Gastrocnemius medialis (tissue), 4 donors: ENCODE measurements at regions not wholly inside any gene's neighbourhood (a gene's known extent, or its start where the extent isn't known, plus 50 kb on each side); places are given as distances from the start of the nearest gene placed in this dataset.

Experiments
- CTCF ChIP-seq, 5 experiments: fragments of 450-650 bp in 3 of 5; fragments of 200-600 bp in 2 of 5; sonication (generic) in 2 of 5; IDR thresholded peaks in 4 of 5; conservative IDR thresholded peaks in 1 of 5; 1 replicate in 4 of 5; 2 replicates in 1 of 5; pipeline ENCODE4 v1.5.1; 2016 to 2019; ENCODE audit warnings: antibody characterized with exemption in 5 of 5, mild to moderate bottlenecking in 3 of 5, moderate library complexity in 3 of 5
- POLR2A ChIP-seq, 2 donors: fragments of 450-650 bp; IDR thresholded peaks; one replicate each; pipeline ENCODE4 v1.6.1; 2017; ENCODE audit warnings: antibody characterized with exemption in 2 of 2, mild to moderate bottlenecking in 2 of 2, moderate library complexity in 2 of 2

DNA sequence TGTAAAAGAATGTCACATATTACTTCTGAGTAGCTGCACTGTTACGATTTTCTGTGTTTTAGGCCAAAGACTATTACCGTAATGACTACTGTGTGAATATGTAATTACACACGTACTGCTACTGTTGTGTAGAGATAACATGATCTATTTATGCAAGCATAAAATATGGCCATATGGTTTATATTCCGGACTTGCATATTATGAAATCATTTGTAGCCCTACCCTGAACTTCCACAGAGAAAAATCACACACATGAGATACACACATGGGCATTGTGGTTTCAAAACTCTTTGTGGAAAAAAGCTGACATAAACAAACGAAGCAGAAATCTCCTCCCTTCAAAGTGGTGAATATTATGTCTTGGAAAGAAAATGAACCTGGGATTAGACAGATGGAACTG, 373.0 kb upstream of the ADAMTS5 start:
- no peak for TF ChIP-seq CTCF (IDR thresholded peaks at IDR 0.05 in 4 of 5, conservative IDR thresholded peaks at IDR 0.05 in 1 of 5)
- no peak for TF ChIP-seq POLR2A (IDR thresholded peaks at IDR 0.05)
